OCI-LY7 (cell line): ENCODE measurements at regions not wholly inside any gene's neighbourhood (a gene's known extent, or its start where the extent isn't known, plus 50 kb on each side); places are given as distances from the start of the nearest gene placed in this dataset.

ENCODE experiments used
- BruUV-seq: library from RNA; stranded (reverse); fragments of 400-500 nt; replicated peaks from 2 replicates; lab custom pipeline; 2021; lab: Mats Ljungman, UMichigan
- CTCF ChIA-PET: fragments of 300-600 bp; sonication (Branson Sonifier 250); formaldehyde crosslinking; loops from one replicate; lab custom pipeline; 2022; ENCODE audit warnings: antibody characterized with exemption; ENCODE audit not compliant: unreplicated experiment; lab: Charles Lee
- POLR2A ChIA-PET: fragments of 300-600 bp; sonication (Branson Sonifier 250); formaldehyde crosslinking; loops from one replicate; lab custom pipeline; 2022; ENCODE audit warnings: antibody characterized with exemption; lab: Charles Lee
- DNase-seq: peaks from one replicate; pipeline ENCODE4 v3.0.0-alpha.2; 2015; ENCODE audit warnings: low spot score
- H2AFZ ChIP-seq: fragments of 200-600 bp; sonication (generic), shearing (Covaris generic); 2 replicates; pipeline ENCODE4 v1.6.1; 2014; ENCODE audit warnings: mild to moderate bottlenecking, antibody characterized with exemption, low read length, moderate library complexity
- H3K27ac ChIP-seq: fragments of 200-600 bp; sonication (generic); 2 replicates; pipeline ENCODE4 v1.5.1; 2014; ENCODE audit warnings: mixed run types, low read depth, mild to moderate bottlenecking, moderate library complexity, low read length, inconsistent platforms; ENCODE audit not compliant: poor library complexity, severe bottlenecking
- H3K36me3 ChIP-seq: fragments of 200-600 bp; sonication (generic); 2 replicates; pipeline ENCODE4 v1.6.1; 2014; ENCODE audit warnings: mild to moderate bottlenecking, antibody characterized with exemption, low read length, moderate library complexity, mixed read lengths; ENCODE audit not compliant: insufficient read depth
- H3K4me1 ChIP-seq: fragments of 200-600 bp; sonication (generic); 2 replicates; pipeline ENCODE4 v1.5.1; 2014; ENCODE audit warnings: mild to moderate bottlenecking, low read length; ENCODE audit not compliant: insufficient read depth, poor library complexity, severe bottlenecking
- H3K4me2 ChIP-seq: fragments of 200-600 bp; sonication (generic); 2 replicates; pipeline ENCODE4 v1.6.1; 2014; ENCODE audit warnings: mild to moderate bottlenecking, low read length
- H3K4me3 ChIP-seq: fragments of 200-600 bp; sonication (generic); 2 replicates; pipeline ENCODE4 v1.5.1; 2014; ENCODE audit warnings: mild to moderate bottlenecking, low read depth, low read length; ENCODE audit not compliant: poor library complexity, severe bottlenecking
- H3K79me2 ChIP-seq: fragments of 200-600 bp; sonication (generic); 2 replicates; pipeline ENCODE4 v1.6.1; 2016; ENCODE audit warnings: low read depth, mild to moderate bottlenecking, low read length, moderate library complexity, mixed read lengths; ENCODE audit not compliant: insufficient read depth
- H3K9me2 ChIP-seq: fragments of 200-600 bp; sonication (generic); 2 replicates; pipeline ENCODE4 v1.6.1; 2016; ENCODE audit warnings: mild to moderate bottlenecking, low read length, mixed read lengths; ENCODE audit not compliant: insufficient read depth
- H3K9me3 ChIP-seq: fragments of 200-600 bp; sonication (generic); 2 replicates; pipeline ENCODE4 v1.6.1; 2014; ENCODE audit warnings: mild to moderate bottlenecking, mixed run types, low read length, mixed read lengths
- H4K20me1 ChIP-seq: fragments of 200-600 bp; sonication (generic); 2 replicates; pipeline ENCODE4 v1.6.1; 2014; ENCODE audit warnings: mild to moderate bottlenecking, antibody characterized with exemption, low read length, moderate library complexity, mixed read lengths; ENCODE audit not compliant: insufficient read depth
- EZH2phosphoT487 ChIP-seq: fragments of 200-600 bp; sonication (generic); IDR thresholded peaks from 2 replicates; pipeline ENCODE4 v1.6.1; 2018; ENCODE audit warnings: low read depth, borderline replicate concordance, mild to moderate bottlenecking, mixed run types, antibody characterized with exemption, low read length, moderate library complexity, mixed read lengths
- intact Hi-C: fragments of 100-400 bp; cut with micrococcal nuclease; formaldehyde crosslinking; loops from one replicate; pipeline ENCODE4 v1.10.0; 2022; ENCODE audit not compliant: unreplicated experiment
- TF ChIP-seq, protein P1 (sequence below): fragments of 200-600 bp; sonication (generic); conservative IDR thresholded peaks from 2 replicates; pipeline ENCODE4 v1.5.1; 2014; ENCODE audit warnings: mild to moderate bottlenecking, antibody characterized with exemption, low read length, moderate library complexity, mixed read lengths

DNA sequence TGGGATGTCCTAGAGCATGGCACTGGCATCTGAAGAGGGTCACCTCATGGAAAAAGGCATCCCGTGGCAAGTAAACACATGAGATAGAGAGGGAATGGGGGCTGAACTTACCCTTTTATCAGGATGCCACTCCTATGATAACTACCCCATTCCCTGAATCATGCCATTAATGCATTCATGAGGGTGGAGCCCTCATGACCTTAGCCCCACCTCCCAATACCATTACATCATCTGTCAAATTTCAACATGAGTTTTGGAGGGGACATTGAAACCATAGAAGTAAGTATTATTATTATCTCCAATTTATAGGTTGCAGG, 65.2 kb downstream of the MTNR1B start:
- no peaks in the 10 kb centered on the region for H4K20me1 ChIP-seq
- H3K27ac ChIP-seq: no peak overlapping the region
- no peaks in the 10 kb centered on the region for H3K9me2 ChIP-seq
- intact Hi-C loops: no loop called here
- DNase-seq: no peak
- no peaks in the 10 kb centered on the region for H3K36me3 ChIP-seq
- H3K4me2 ChIP-seq: no peak overlapping the region
- POLR2A ChIA-PET: no interaction called here
- H3K79me2 ChIP-seq: no peaks in the 10 kb centered on the region
- CTCF ChIA-PET: no interaction called here
- no peaks in the 10 kb centered on the region for H3K9me3 ChIP-seq
- no peaks in the 10 kb centered on the region for H3K4me1 ChIP-seq
- TF ChIP-seq EZH2phosphoT487: no peak
- TF ChIP-seq, protein P1, sequence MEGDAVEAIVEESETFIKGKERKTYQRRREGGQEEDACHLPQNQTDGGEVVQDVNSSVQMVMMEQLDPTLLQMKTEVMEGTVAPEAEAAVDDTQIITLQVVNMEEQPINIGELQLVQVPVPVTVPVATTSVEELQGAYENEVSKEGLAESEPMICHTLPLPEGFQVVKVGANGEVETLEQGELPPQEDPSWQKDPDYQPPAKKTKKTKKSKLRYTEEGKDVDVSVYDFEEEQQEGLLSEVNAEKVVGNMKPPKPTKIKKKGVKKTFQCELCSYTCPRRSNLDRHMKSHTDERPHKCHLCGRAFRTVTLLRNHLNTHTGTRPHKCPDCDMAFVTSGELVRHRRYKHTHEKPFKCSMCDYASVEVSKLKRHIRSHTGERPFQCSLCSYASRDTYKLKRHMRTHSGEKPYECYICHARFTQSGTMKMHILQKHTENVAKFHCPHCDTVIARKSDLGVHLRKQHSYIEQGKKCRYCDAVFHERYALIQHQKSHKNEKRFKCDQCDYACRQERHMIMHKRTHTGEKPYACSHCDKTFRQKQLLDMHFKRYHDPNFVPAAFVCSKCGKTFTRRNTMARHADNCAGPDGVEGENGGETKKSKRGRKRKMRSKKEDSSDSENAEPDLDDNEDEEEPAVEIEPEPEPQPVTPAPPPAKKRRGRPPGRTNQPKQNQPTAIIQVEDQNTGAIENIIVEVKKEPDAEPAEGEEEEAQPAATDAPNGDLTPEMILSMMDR: no peak
- H2AFZ ChIP-seq: no peak overlapping the region
- no peak overlapping the region for H3K4me3 ChIP-seq
- no TSS peak for BruUV-seq

DNA sequence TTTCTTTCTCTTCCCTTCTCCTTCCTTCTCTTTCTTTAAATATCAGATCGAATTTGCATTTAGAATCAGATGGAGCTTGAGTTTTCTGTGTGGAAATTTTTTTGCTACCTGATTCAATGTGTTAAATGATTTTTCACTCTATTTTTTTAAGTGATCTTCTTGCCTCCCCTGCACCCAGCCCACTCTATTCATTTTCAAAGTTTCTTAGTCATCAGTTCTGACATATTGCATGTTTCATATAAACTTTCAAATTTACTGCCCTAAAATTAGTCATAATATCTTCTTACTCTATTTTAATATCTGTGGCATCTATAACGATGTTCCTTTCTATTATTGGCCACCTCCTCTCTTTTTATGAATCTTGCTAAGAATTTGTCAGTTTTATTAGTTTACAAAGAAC, 69.1 kb downstream of the MTNR1B start:
- POLR2A ChIA-PET: no interaction called here
- BruUV-seq: no TSS peak
- CTCF ChIA-PET: no interaction called here
- H3K79me2 ChIP-seq: no peaks in the 10 kb centered on the region
- no peak overlapping the region for H3K4me3 ChIP-seq
- H3K9me3 ChIP-seq: no peaks in the 10 kb centered on the region
- H3K36me3 ChIP-seq: no peaks in the 10 kb centered on the region
- intact Hi-C loops: no loop called here
- H3K4me1 ChIP-seq: no peaks in the 10 kb centered on the region
- no peak for DNase-seq
- H3K4me2 ChIP-seq: no peak overlapping the region
- no peaks in the 10 kb centered on the region for H4K20me1 ChIP-seq
- no peak overlapping the region for H2AFZ ChIP-seq
- H3K9me2 ChIP-seq: no peaks in the 10 kb centered on the region
- H3K27ac ChIP-seq: no peak overlapping the region
- no peak for TF ChIP-seq EZH2phosphoT487
- TF ChIP-seq, protein P1: no peak

DNA sequence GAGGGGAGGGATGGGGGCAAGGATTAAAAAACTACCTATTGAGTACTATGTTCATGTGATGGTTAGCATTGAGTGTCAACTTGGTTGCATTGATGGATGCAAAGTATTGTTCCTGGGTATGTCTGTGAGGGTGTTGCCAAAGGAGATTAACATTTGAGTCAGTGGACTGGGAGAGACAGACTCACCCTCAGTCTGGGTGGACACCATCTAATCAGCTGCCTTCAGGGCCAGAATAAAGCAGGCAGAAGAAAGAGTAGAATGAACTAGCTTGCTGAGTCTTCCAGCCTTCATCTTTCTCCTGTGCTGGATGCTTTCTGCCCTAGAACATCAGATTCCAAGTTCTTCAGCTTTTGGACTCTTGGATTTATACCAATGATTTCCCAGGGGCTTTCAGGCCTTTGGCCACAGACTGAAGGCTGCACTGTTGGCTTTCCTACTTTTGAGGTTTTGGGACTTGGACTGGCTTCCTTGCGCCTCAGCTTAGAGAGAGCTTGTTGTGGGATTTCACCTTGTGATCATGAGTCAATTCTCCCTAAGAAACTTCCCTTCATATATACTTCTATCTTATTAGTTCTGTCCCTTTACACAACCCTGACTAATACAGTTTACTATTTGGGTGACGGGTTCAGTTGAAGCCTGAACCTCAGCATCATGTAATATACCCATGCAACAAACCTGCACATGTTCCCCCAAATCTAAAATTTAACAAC, 70.2 kb downstream of the MTNR1B start:
- no peak overlapping the region for H2AFZ ChIP-seq
- no peaks in the 10 kb centered on the region for H3K79me2 ChIP-seq
- no peak overlapping the region for H3K4me3 ChIP-seq
- no peaks in the 10 kb centered on the region for H3K4me1 ChIP-seq
- CTCF ChIA-PET: no interaction called here
- POLR2A ChIA-PET: no interaction called here
- H3K9me2 ChIP-seq: no peaks in the 10 kb centered on the region
- no peak for DNase-seq
- no peaks in the 10 kb centered on the region for H3K36me3 ChIP-seq
- H3K4me2 ChIP-seq: no peak overlapping the region
- BruUV-seq: no TSS peak
- intact Hi-C loops: no loop called here
- TF ChIP-seq, protein P1: no peak
- no peak for TF ChIP-seq EZH2phosphoT487
- no peaks in the 10 kb centered on the region for H4K20me1 ChIP-seq
- no peak overlapping the region for H3K27ac ChIP-seq
- no peaks in the 10 kb centered on the region for H3K9me3 ChIP-seq
